ENCODE measurements at regions not wholly inside any gene's neighbourhood (a gene's known extent, or its start where the extent isn't known, plus 50 kb on each side); places are given as distances from the start of the nearest gene placed in this dataset.
A peak's percentile ranks its signal among the peaks of the same experiment; 100 is the strongest.

- Histone ChIP-seq H3K4me3 (no peak overlapping the region), H3K36me3 (no peaks in the 10 kb centered on the region), H3K9me3 (no peaks in the 10 kb centered on the region), H3K27ac (peak overlapping the region; percentile 5 to 38), H3K27me3 (no peaks in the 10 kb centered on the region), H3K4me1 (peaks cover 0 to 7% of the 10 kb centered on the region in 2 donors)
- no peak for DNase-seq
- intact Hi-C loops (cut with DNase I; ENCODE audit: low total_unique reads): no loop called here
- TF ChIP-seq POLR2A (IDR thresholded peaks at IDR 0.05): no peak
- no peak for TF ChIP-seq CTCF (IDR thresholded peaks at IDR 0.05)
These were observed 94.2 kb upstream of the TNC start for GRCh38 chr9:115212125-115212605.

- intact Hi-C loops (cut with DNase I; ENCODE audit: low total_unique reads): no loop called here
- no peak for DNase-seq
- no peaks in the 10 kb centered on the region for H3K27me3 ChIP-seq
- no peak overlapping the region for H3K4me3 ChIP-seq
- H3K4me1 ChIP-seq: peaks cover 0 to 7% of the 10 kb centered on the region in 2 donors
- no peaks in the 10 kb centered on the region for H3K36me3 ChIP-seq
- H3K27ac ChIP-seq: no peak overlapping the region
- no peak for TF ChIP-seq POLR2A (IDR thresholded peaks at IDR 0.05)
- TF ChIP-seq CTCF (IDR thresholded peaks at IDR 0.05): no peak
- H3K9me3 ChIP-seq: no peaks in the 10 kb centered on the region
These were observed 94.9 kb upstream of the TNC start for GRCh38 chr9:115212832-115213231.

- Histone ChIP-seq H3K36me3 (no peaks in the 10 kb centered on the region), H3K27ac (peak overlapping the region; percentile 28 to 43), H3K27me3 (no peaks in the 10 kb centered on the region), H3K4me3 (no peak overlapping the region), H3K9me3 (no peaks in the 10 kb centered on the region), H3K4me1 (peaks cover 0 to 7% of the 10 kb centered on the region in 2 donors)
- intact Hi-C loops (cut with DNase I; ENCODE audit: low total_unique reads): no loop called here
- peak; percentile 27 to 69 for DNase-seq
- peak in 1 of 4 experiments; percentile 5 for TF ChIP-seq CTCF (IDR thresholded peaks at IDR 0.05)
- TF ChIP-seq POLR2A (IDR thresholded peaks at IDR 0.05): peak in 1 of 2 donors; percentile 6
These were observed 95.9 kb upstream of the TNC start for GRCh38 chr9:115213818-115214334.

GRCh38 chr9:115216873-115217272 lies 98.9 kb upstream of the TNC start:
- H3K4me1 ChIP-seq: peaks cover 0 to 4% of the 10 kb centered on the region in 2 donors
- no peak for DNase-seq
- intact Hi-C loops (cut with DNase I; ENCODE audit: low total_unique reads): no loop called here
- no peak overlapping the region for H3K4me3 ChIP-seq
- TF ChIP-seq POLR2A (IDR thresholded peaks at IDR 0.05): no peak
- H3K27me3 ChIP-seq: no peaks in the 10 kb centered on the region
- no peaks in the 10 kb centered on the region for H3K9me3 ChIP-seq
- no peak overlapping the region for H3K27ac ChIP-seq
- H3K36me3 ChIP-seq: no peaks in the 10 kb centered on the region

GRCh38 chr9:115220319-115221005 lies 102.5 kb upstream of the TNC start:
- Histone ChIP-seq H3K27me3 (no peaks in the 10 kb centered on the region), H3K4me1 (no peaks in the 10 kb centered on the region), H3K4me3 (no peak overlapping the region), H3K27ac (no peak overlapping the region), H3K9me3 (no peaks in the 10 kb centered on the region), H3K36me3 (no peaks in the 10 kb centered on the region)
- intact Hi-C loops (cut with DNase I; ENCODE audit: low total_unique reads): no loop called here
- no peak for DNase-seq
- no peak for TF ChIP-seq POLR2A (IDR thresholded peaks at IDR 0.05)

GRCh38 chr9:115223471-115223870 lies 105.5 kb upstream of the TNC start:
- H3K4me3 ChIP-seq: no peak overlapping the region

More at GRCh38 chr9:115223471-115223870, 105.5 kb upstream of the TNC start:
- no peaks in the 10 kb centered on the region for H3K36me3 ChIP-seq
- intact Hi-C loops (cut with DNase I; ENCODE audit: low total_unique reads): no loop called here
- H3K4me1 ChIP-seq: no peaks in the 10 kb centered on the region
- H3K27me3 ChIP-seq: no peaks in the 10 kb centered on the region
- no peak for TF ChIP-seq CTCF (IDR thresholded peaks at IDR 0.05)
- no peak for TF ChIP-seq POLR2A (IDR thresholded peaks at IDR 0.05)
- H3K9me3 ChIP-seq: no peaks in the 10 kb centered on the region
- no peak for DNase-seq
- no peak overlapping the region for H3K27ac ChIP-seq
